Common myeloid progenitor, CD34-positive (primary cell): ENCODE measurements at regions not wholly inside any gene's neighbourhood (a gene's known extent, or its start where the extent isn't known, plus 50 kb on each side); places are given as distances from the start of the nearest gene placed in this dataset.

Experiments
- CTCF ChIA-PET: fragments of 350-600 bp; sonication (Branson Sonifier 250); formaldehyde crosslinking; loops from one replicate; lab custom pipeline; 2021; ENCODE audit warnings: antibody characterized with exemption; lab: Charles Lee
- POLR2A ChIA-PET: fragments of 350-600 bp; sonication (Branson Sonifier 250); formaldehyde crosslinking; loops from one replicate; lab custom pipeline; 2021; ENCODE audit warnings: antibody characterized with exemption; lab: Charles Lee
- DNase-seq, 3 donors: peaks; one replicate each; pipeline versions ENCODE4 v3.0.0 to v3.0.0-alpha.2; 2013
- H3K27ac ChIP-seq, 2 experiments: 1 replicate in 1 of 2; 2 replicates in 1 of 2; pipeline ENCODE4 v1.7.0; 2013; ENCODE audit warnings: inconsistent platforms in 2 of 2, low read length in 2 of 2, mild to moderate bottlenecking in 2 of 2, low read depth in 1 of 2, moderate library complexity in 1 of 2; ENCODE audit not compliant: severe bottlenecking in 2 of 2, insufficient read depth in 1 of 2, poor library complexity in 1 of 2
- H3K27me3 ChIP-seq, 5 experiments: replicated peaks in 2 of 5; 1 replicate in 3 of 5; 2 replicates in 2 of 5; pipeline versions ENCODE4 v1.6.1 to v1.7.0; 2013; ENCODE audit warnings: low read length in 4 of 5, mild to moderate bottlenecking in 2 of 5, moderate library complexity in 2 of 5, inconsistent platforms in 1 of 5; ENCODE audit not compliant: insufficient read depth in 5 of 5, control insufficient read depth in 4 of 5
- H3K36me3 ChIP-seq, 4 experiments: 1 replicate in 2 of 4; 2 replicates in 2 of 4; pipeline versions ENCODE4 v1.6.1 to v1.7.0; 2013; ENCODE audit warnings: low read length in 3 of 4, control low read depth in 1 of 4, mild to moderate bottlenecking in 1 of 4; ENCODE audit not compliant: control insufficient read depth in 4 of 4, insufficient read depth in 4 of 4
- H3K4me1 ChIP-seq, 4 experiments: 1 replicate in 3 of 4; 2 replicates in 1 of 4; pipeline versions ENCODE4 v1.6.1 to v1.7.1; 2013; ENCODE audit warnings: low read length in 3 of 4, mild to moderate bottlenecking in 3 of 4, control low read depth in 1 of 4, inconsistent platforms in 1 of 4, moderate library complexity in 1 of 4; ENCODE audit not compliant: control insufficient read depth in 4 of 4, insufficient read depth in 4 of 4; ENCODE audit errors: control extremely low read depth in 1 of 4
- H3K4me3 ChIP-seq, 7 experiments: 1 replicate in 4 of 7; 2 replicates in 3 of 7; pipeline versions ENCODE4 v1.5.1 to v1.7.0; 2013; ENCODE audit warnings: mild to moderate bottlenecking in 7 of 7, low read length in 6 of 7, moderate library complexity in 6 of 7, inconsistent platforms in 2 of 7, low read depth in 2 of 7, control low read depth in 1 of 7; ENCODE audit not compliant: insufficient read depth in 4 of 7, control insufficient read depth in 1 of 7; ENCODE audit errors: extremely low read depth in 1 of 7
- H3K9me3 ChIP-seq, 5 experiments: 1 replicate in 4 of 5; 2 replicates in 1 of 5; pipeline versions ENCODE4 v1.6.1 to v1.7.1; 2013; ENCODE audit warnings: low read length in 4 of 5, mild to moderate bottlenecking in 2 of 5, inconsistent platforms in 1 of 5, low read depth in 1 of 5, moderate library complexity in 1 of 5; ENCODE audit not compliant: control insufficient read depth in 4 of 5, insufficient read depth in 2 of 5; ENCODE audit errors: control extremely low read depth in 1 of 5
- WGBS: methylation state at CpG from one replicate; pipeline ENCODE4 v1.1.5; 2013; ENCODE audit not compliant: insufficient coverage; 5-methylcytosine and 5-hydroxymethylcytosine counted together

- WGBS, result 93% methylated on average over 3 of the region's 6 CpGs
- DNase-seq, result no peak
- Histone ChIP-seq H3K27ac (no peak overlapping the region), H3K4me1 (no peaks in the 10 kb centered on the region), H3K36me3 (no peaks in the 10 kb centered on the region), H3K9me3 (no peaks in the 10 kb centered on the region), H3K27me3 (no peaks in the 10 kb centered on the region), H3K4me3 (no peak overlapping the region)
- CTCF ChIA-PET, result interaction anchor here (1.4 to 1.8 kb wide), 2 partner anchors 12 to 1071 kb away, joined by 5 to 6 read pairs; no protein-coding TSS in a partner anchor
- POLR2A ChIA-PET, result no interaction called here
Measured at GRCh38 chr6:112787371-112787770, 440.2 kb downstream of the RFPL4B start.

GRCh38 chr6:112795316-112795715, 448.2 kb downstream of the RFPL4B start:
- WGBS, result no CpG with 5 or more reads among the region's 1 CpG
- no peaks in the 10 kb centered on the region for H3K27me3 ChIP-seq
- H3K4me3 ChIP-seq, result no peak overlapping the region
- DNase-seq, result no peak
- H3K36me3 ChIP-seq, result no peaks in the 10 kb centered on the region
- no peak overlapping the region for H3K27ac ChIP-seq
- POLR2A ChIA-PET, result no interaction called here
- H3K4me1 ChIP-seq, result no peaks in the 10 kb centered on the region
- CTCF ChIA-PET, result no interaction called here
- H3K9me3 ChIP-seq, result peaks cover 0 to 5% (median 0%) of the 10 kb centered on the region in 5 experiments

GRCh38 chr6:112796712-112797111, 449.6 kb downstream of the RFPL4B start:
- peaks cover 0 to 5% (median 0%) of the 10 kb centered on the region in 5 experiments for H3K9me3 ChIP-seq
- H3K27ac ChIP-seq, result no peak overlapping the region
- ChIA-PET POLR2A (no interaction called here), CTCF (no interaction called here)
- H3K4me3 ChIP-seq, result no peak overlapping the region
- no peaks in the 10 kb centered on the region for H3K36me3 ChIP-seq
- no CpG with 5 or more reads among the region's 1 CpG for WGBS
- no peaks in the 10 kb centered on the region for H3K27me3 ChIP-seq
- H3K4me1 ChIP-seq, result no peaks in the 10 kb centered on the region
- DNase-seq, result no peak

- no peak for DNase-seq
- H3K27ac ChIP-seq, result no peak overlapping the region
- no peaks in the 10 kb centered on the region for H3K27me3 ChIP-seq
- 89% methylated on average over 1 of the region's 1 CpG for WGBS
- CTCF ChIA-PET, result no interaction called here
- no peaks in the 10 kb centered on the region for H3K9me3 ChIP-seq
- POLR2A ChIA-PET, result no interaction called here
- H3K36me3 ChIP-seq, result no peaks in the 10 kb centered on the region
- no peaks in the 10 kb centered on the region for H3K4me1 ChIP-seq
- H3K4me3 ChIP-seq, result no peak overlapping the region
Measured at GRCh38 chr6:112799889-112800288, 452.8 kb downstream of the RFPL4B start.

- no peaks in the 10 kb centered on the region for H3K27me3 ChIP-seq
- no peak overlapping the region for H3K27ac ChIP-seq
- DNase-seq, result no peak
- no peaks in the 10 kb centered on the region for H3K4me1 ChIP-seq
- WGBS, result no CpG with 5 or more reads among the region's 1 CpG
- no peaks in the 10 kb centered on the region for H3K36me3 ChIP-seq
- ChIA-PET CTCF (no interaction called here), POLR2A (no interaction called here)
- no peak overlapping the region for H3K4me3 ChIP-seq
- no peaks in the 10 kb centered on the region for H3K9me3 ChIP-seq
Measured at GRCh38 chr6:112800439-112800838, 453.3 kb downstream of the RFPL4B start.

- no CpG with 5 or more reads among the region's 1 CpG for WGBS
- Histone ChIP-seq H3K9me3 (no peaks in the 10 kb centered on the region), H3K4me3 (no peak overlapping the region), H3K4me1 (no peaks in the 10 kb centered on the region), H3K27me3 (no peaks in the 10 kb centered on the region), H3K27ac (no peak overlapping the region), H3K36me3 (no peaks in the 10 kb centered on the region)
- ChIA-PET CTCF (no interaction called here), POLR2A (no interaction called here)
- peak in 1 of 3 donors; percentile 9 for DNase-seq
Measured at GRCh38 chr6:112800916-112801315, 453.8 kb downstream of the RFPL4B start.

- H3K27ac ChIP-seq, result no peak overlapping the region
Measured at GRCh38 chr6:112801468-112802080, 454.4 kb downstream of the RFPL4B start.

More at GRCh38 chr6:112801468-112802080, 454.4 kb downstream of the RFPL4B start:
- Histone ChIP-seq H3K4me1 (no peaks in the 10 kb centered on the region), H3K36me3 (no peaks in the 10 kb centered on the region), H3K4me3 (no peak overlapping the region), H3K27me3 (no peaks in the 10 kb centered on the region), H3K9me3 (no peaks in the 10 kb centered on the region)
- no peak for DNase-seq
- ChIA-PET POLR2A (no interaction called here), CTCF (interaction anchor here (1.7 kb wide), 1 partner anchor 11 kb away, joined by 5 read pairs; no protein-coding TSS in a partner anchor)
- 94% methylated on average over 3 of the region's 3 CpGs for WGBS
